CD4-positive, CD25-positive, alpha-beta regulatory T cell (primary cell): ENCODE measurements at regions not wholly inside any gene's neighbourhood (a gene's known extent, or its start where the extent isn't known, plus 50 kb on each side); places are given as distances from the start of the nearest gene placed in this dataset.

ENCODE experiments used
- ATAC-seq, 2 donors: fragments of 150-1000 bp; cut with Tn5 transposase; one replicate each; pipeline ENCODE4 v1.10.0; 2021; ENCODE audit warnings: low read depth in 2 of 2, moderate number of reproducible peaks in 2 of 2, moderate library complexity in 1 of 2
- DNase-seq, 3 donors: peaks; one replicate each; pipeline versions ENCODE4 v3.0.0 to v3.0.0-alpha.2; 2012 to 2022; ENCODE audit warnings: mixed read lengths in 1 of 3
- H3K27ac ChIP-seq: one replicate; pipeline ENCODE4 v1.7.0; 2013; ENCODE audit warnings: mild to moderate bottlenecking, low read length; ENCODE audit not compliant: insufficient read depth, poor library complexity, severe bottlenecking
- H3K27me3 ChIP-seq: one replicate; pipeline ENCODE4 v1.7.0; 2013; ENCODE audit warnings: low read length; ENCODE audit not compliant: control insufficient read depth, insufficient read depth
- H3K36me3 ChIP-seq: one replicate; pipeline ENCODE4 v1.7.0; 2013; ENCODE audit warnings: mild to moderate bottlenecking, low read length, moderate library complexity; ENCODE audit not compliant: control insufficient read depth, insufficient read depth
- H3K4me1 ChIP-seq: 2 replicates; pipeline ENCODE4 v1.7.0; 2013; ENCODE audit warnings: mild to moderate bottlenecking, low read length; ENCODE audit not compliant: insufficient read depth, control insufficient read depth, poor library complexity, severe bottlenecking
- H3K4me3 ChIP-seq: one replicate; pipeline ENCODE4 v1.7.0; 2013; ENCODE audit warnings: low read depth, mild to moderate bottlenecking, low read length, moderate library complexity
- H3K9me3 ChIP-seq, 2 experiments: 1 replicate in 1 of 2; 2 replicates in 1 of 2; pipeline ENCODE4 v1.7.0; 2013; ENCODE audit warnings: low read length in 2 of 2, mild to moderate bottlenecking in 1 of 2, moderate library complexity in 1 of 2; ENCODE audit not compliant: control insufficient read depth in 2 of 2
- H3K27ac Mint-ChIP-seq, 3 donors: one replicate each; pipeline ENCODE4 v1.8.0; 2020 to 2022; ENCODE audit warnings: mild to moderate bottlenecking in 3 of 3, mixed read lengths in 3 of 3, moderate library complexity in 2 of 3
- H3K27me3 Mint-ChIP-seq: one replicate; pipeline ENCODE4 v1.8.0; 2022; ENCODE audit warnings: mild to moderate bottlenecking, mixed read lengths
- H3K36me3 Mint-ChIP-seq: one replicate; pipeline ENCODE4 v1.8.0; 2020; ENCODE audit warnings: mixed read lengths
- H3K4me1 Mint-ChIP-seq, 4 donors: one replicate each; pipeline ENCODE4 v1.8.0; 2020 to 2022; ENCODE audit warnings: mixed read lengths in 4 of 4, mild to moderate bottlenecking in 1 of 4
- H3K4me3 Mint-ChIP-seq, 4 donors: one replicate each; pipeline ENCODE4 v1.8.0; 2020 to 2022; ENCODE audit warnings: mild to moderate bottlenecking in 4 of 4, mixed read lengths in 4 of 4, moderate library complexity in 3 of 4
- H3K9me3 Mint-ChIP-seq, 7 donors: one replicate each; pipeline ENCODE4 v1.8.0; 2020 to 2022; ENCODE audit warnings: mixed read lengths in 7 of 7, mild to moderate bottlenecking in 3 of 7, moderate library complexity in 2 of 7

- Mint-ChIP-seq H3K27ac (no peak overlapping the region), H3K27me3 (no peaks in the 10 kb centered on the region), H3K4me3 (no peak overlapping the region), H3K4me1 (no peaks in the 10 kb centered on the region), H3K36me3 (no peaks in the 10 kb centered on the region), H3K9me3 (peaks cover 0 to 4% (median 0%) of the 10 kb centered on the region in 7 donors)
- Histone ChIP-seq H3K4me1 (no peaks in the 10 kb centered on the region), H3K9me3 (no peaks in the 10 kb centered on the region), H3K36me3 (no peaks in the 10 kb centered on the region), H3K4me3 (no peak overlapping the region), H3K27me3 (no peaks in the 10 kb centered on the region), H3K27ac (no peak overlapping the region)
- ATAC-seq (no peak), DNase-seq (no peak)
These were observed 123.1 kb upstream of the RASSF8 start for GRCh38 chr12:25835385-25835784.

GRCh38 chr12:25838007-25838406 is 120.5 kb upstream of the RASSF8 start:
- Histone ChIP-seq H3K9me3 (no peaks in the 10 kb centered on the region), H3K27me3 (no peaks in the 10 kb centered on the region), H3K36me3 (no peaks in the 10 kb centered on the region), H3K4me1 (no peaks in the 10 kb centered on the region), H3K4me3 (no peak overlapping the region), H3K27ac (no peak overlapping the region)
- H3K27me3 Mint-ChIP-seq, result no peaks in the 10 kb centered on the region
- H3K9me3 Mint-ChIP-seq, result peaks cover 0 to 2% (median 0%) of the 10 kb centered on the region in 7 donors
- no peaks in the 10 kb centered on the region for H3K36me3 Mint-ChIP-seq
- H3K4me1 Mint-ChIP-seq, result no peaks in the 10 kb centered on the region
- no peak overlapping the region for H3K27ac Mint-ChIP-seq
- ATAC-seq (no peak), DNase-seq (no peak)
- H3K4me3 Mint-ChIP-seq, result no peak overlapping the region

DNA sequence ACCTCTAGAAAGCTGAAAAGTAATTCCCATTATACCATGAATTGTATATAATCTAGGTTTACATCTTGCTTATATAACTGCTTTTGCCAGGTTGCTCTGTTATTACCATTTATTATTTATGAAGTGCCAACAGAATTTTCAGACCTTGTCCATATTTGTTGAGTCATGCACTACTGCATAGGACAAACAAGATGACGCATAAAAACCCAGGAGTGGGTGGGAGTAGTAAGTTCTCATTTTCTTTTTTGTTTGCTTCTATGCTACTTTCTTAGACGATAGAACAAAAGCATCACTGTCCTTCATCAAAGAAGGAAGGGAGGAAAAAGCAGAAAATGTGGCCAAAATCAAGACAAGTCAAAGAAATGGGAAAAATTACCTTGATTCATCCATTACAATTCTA is 119.0 kb upstream of the RASSF8 start:
- Mint-ChIP-seq H3K36me3 (no peaks in the 10 kb centered on the region), H3K4me1 (no peaks in the 10 kb centered on the region), H3K27me3 (no peaks in the 10 kb centered on the region), H3K4me3 (no peak overlapping the region), H3K9me3 (peaks cover 0 to 3% (median 0%) of the 10 kb centered on the region in 7 donors), H3K27ac (no peak overlapping the region)
- no peak overlapping the region for H3K4me3 ChIP-seq
- H3K4me1 ChIP-seq, result no peaks in the 10 kb centered on the region
- H3K27ac ChIP-seq, result no peak overlapping the region
- ATAC-seq (no peak), DNase-seq (no peak)
- no peaks in the 10 kb centered on the region for H3K36me3 ChIP-seq
- H3K9me3 ChIP-seq, result no peaks in the 10 kb centered on the region
- H3K27me3 ChIP-seq, result no peaks in the 10 kb centered on the region

DNA sequence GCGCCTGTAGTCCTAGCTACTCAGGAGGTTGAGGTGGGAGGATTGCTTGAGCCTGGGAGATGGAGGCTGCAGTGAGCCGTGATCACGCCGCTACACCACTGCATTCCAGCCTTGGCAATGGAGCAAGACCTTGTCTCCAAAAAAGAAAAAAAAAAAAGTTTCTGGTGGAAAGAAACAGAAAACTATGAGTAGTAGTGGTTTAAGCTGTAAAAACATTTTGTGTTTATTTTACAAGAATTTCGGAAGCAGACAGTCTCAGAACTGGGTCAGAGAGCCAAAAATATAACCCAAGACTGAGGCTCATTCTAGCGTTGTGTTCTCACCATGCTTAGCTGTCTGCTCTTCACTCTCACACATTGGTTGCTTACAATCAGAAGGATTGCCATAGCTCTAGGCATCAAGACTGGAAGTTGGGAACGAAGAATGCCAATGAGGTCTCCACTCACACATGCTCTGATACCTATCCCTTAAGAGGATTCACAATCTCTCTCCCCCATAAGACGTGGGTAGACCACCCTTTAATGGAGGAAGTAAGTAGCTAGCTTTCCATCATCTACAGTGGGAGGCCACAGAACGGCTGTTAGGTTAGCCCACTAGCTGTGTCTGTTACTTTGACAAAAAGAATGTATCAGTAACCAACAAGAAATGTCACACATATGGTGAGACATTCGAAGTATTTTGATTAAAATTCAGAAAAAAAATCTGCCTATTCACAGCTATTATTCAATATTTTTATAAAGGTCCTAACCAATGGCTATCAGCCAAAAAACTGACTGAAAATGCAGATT is 117.6 kb upstream of the RASSF8 start:
- Histone ChIP-seq H3K27me3 (no peaks in the 10 kb centered on the region), H3K27ac (no peak overlapping the region), H3K4me1 (no peaks in the 10 kb centered on the region), H3K36me3 (no peaks in the 10 kb centered on the region), H3K9me3 (no peaks in the 10 kb centered on the region), H3K4me3 (no peak overlapping the region)
- ATAC-seq, result no peak
- Mint-ChIP-seq H3K9me3 (peaks cover 0 to 3% (median 0%) of the 10 kb centered on the region in 7 donors), H3K27me3 (no peaks in the 10 kb centered on the region), H3K36me3 (no peaks in the 10 kb centered on the region), H3K4me1 (no peaks in the 10 kb centered on the region), H3K27ac (no peak overlapping the region), H3K4me3 (no peak overlapping the region)
- no peak for DNase-seq

GRCh38 chr12:25842254-25842653 is 116.2 kb upstream of the RASSF8 start:
- H3K27me3 ChIP-seq, result no peaks in the 10 kb centered on the region
- no peaks in the 10 kb centered on the region for H3K9me3 ChIP-seq
- H3K27ac ChIP-seq, result no peak overlapping the region
- no peaks in the 10 kb centered on the region for H3K4me1 Mint-ChIP-seq
- no peak overlapping the region for H3K4me3 ChIP-seq
- no peak overlapping the region for H3K4me3 Mint-ChIP-seq
- H3K36me3 ChIP-seq, result no peaks in the 10 kb centered on the region
- no peaks in the 10 kb centered on the region for H3K36me3 Mint-ChIP-seq
- H3K9me3 Mint-ChIP-seq, result peaks cover 0 to 4% (median 0%) of the 10 kb centered on the region in 7 donors
- H3K27ac Mint-ChIP-seq, result no peak overlapping the region
- no peak for ATAC-seq
- H3K27me3 Mint-ChIP-seq, result no peaks in the 10 kb centered on the region
- no peak for DNase-seq
- no peaks in the 10 kb centered on the region for H3K4me1 ChIP-seq

DNA sequence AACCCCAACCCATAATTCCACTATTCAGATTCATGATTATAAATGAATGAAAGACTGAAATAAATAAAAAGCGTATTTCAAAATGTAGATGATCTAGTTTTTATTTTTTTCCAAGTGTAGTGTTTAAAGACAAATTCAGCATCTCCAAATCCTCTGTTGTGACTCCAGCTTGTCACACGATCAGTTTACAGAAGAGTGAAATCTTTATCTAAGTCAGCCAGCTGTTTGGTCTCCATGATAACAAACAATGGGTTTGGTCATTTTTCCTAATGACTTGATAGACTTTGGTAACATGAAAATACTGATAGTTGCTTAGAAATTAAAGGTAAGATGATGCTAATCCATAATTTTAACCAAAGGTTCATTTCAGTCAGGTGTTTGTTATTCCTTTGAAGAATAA is 114.5 kb upstream of the RASSF8 start:
- Mint-ChIP-seq H3K4me1 (no peaks in the 10 kb centered on the region), H3K4me3 (no peak overlapping the region), H3K27ac (no peak overlapping the region), H3K27me3 (no peaks in the 10 kb centered on the region), H3K9me3 (peaks cover 0 to 4% (median 0%) of the 10 kb centered on the region in 7 donors), H3K36me3 (no peaks in the 10 kb centered on the region)
- H3K36me3 ChIP-seq, result no peaks in the 10 kb centered on the region
- no peaks in the 10 kb centered on the region for H3K9me3 ChIP-seq
- no peaks in the 10 kb centered on the region for H3K4me1 ChIP-seq
- no peaks in the 10 kb centered on the region for H3K27me3 ChIP-seq
- no peak overlapping the region for H3K27ac ChIP-seq
- ATAC-seq (no peak), DNase-seq (no peak)
- no peak overlapping the region for H3K4me3 ChIP-seq

DNA sequence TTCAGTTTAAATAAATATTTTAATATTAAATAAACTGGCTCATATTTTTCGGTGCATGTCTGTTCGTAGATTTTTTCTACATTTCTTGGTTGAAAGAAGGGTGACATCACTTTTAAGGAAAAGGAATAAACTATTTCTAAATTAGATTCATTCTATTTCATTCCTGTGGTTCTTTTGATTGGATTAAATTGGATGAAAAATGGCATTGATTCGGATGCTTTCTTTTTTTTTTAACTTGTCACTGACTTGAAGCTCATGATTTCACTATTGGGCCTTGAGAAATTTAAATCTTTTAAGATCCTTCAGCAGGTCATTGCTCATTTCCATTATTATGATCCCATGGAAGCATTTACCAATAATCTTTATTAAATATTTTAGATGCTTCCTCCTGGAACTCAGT is 113.1 kb upstream of the RASSF8 start:
- Histone ChIP-seq H3K27me3 (no peaks in the 10 kb centered on the region), H3K27ac (no peak overlapping the region), H3K36me3 (no peaks in the 10 kb centered on the region), H3K4me1 (no peaks in the 10 kb centered on the region), H3K9me3 (no peaks in the 10 kb centered on the region), H3K4me3 (no peak overlapping the region)
- Mint-ChIP-seq H3K27ac (no peak overlapping the region), H3K36me3 (no peaks in the 10 kb centered on the region), H3K4me3 (no peak overlapping the region), H3K9me3 (peaks cover 0 to 7% (median 0%) of the 10 kb centered on the region in 7 donors), H3K4me1 (no peaks in the 10 kb centered on the region), H3K27me3 (no peaks in the 10 kb centered on the region)
- ATAC-seq, result no peak
- DNase-seq, result no peak

DNA sequence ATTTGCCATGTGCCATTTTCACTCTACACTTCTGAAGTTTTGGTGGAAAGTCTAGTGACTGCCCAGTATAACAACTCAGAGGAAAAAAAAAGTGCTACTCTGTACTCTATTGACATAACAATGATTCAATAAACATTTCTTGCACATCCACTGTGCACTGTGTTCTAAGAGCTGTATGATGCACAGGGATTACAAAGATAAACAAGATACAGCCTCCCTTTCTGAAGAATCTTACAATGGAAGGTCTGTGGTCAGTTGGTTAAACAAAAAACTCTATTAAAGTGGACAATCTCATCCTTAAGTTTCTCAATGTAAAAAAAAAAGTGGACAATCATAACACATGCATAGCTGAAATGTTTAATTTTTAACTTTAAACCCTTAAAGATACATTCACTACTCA is 105.7 kb upstream of the RASSF8 start:
- Mint-ChIP-seq H3K9me3 (peaks cover 0 to 4% (median 0%) of the 10 kb centered on the region in 7 donors), H3K4me3 (no peak overlapping the region), H3K27me3 (peaks cover 10% of the 10 kb centered on the region), H3K36me3 (no peaks in the 10 kb centered on the region), H3K4me1 (no peaks in the 10 kb centered on the region), H3K27ac (no peak overlapping the region)
- H3K4me3 ChIP-seq, result no peak overlapping the region
- H3K9me3 ChIP-seq, result no peaks in the 10 kb centered on the region
- H3K27me3 ChIP-seq, result no peaks in the 10 kb centered on the region
- no peak for DNase-seq
- no peak for ATAC-seq
- H3K4me1 ChIP-seq, result no peaks in the 10 kb centered on the region
- H3K36me3 ChIP-seq, result no peaks in the 10 kb centered on the region
- no peak overlapping the region for H3K27ac ChIP-seq
